ENCODE measurements at regions not wholly inside any gene's neighbourhood (a gene's known extent, or its start where the extent isn't known, plus 50 kb on each side); places are given as distances from the start of the nearest gene placed in this dataset.

DNA sequence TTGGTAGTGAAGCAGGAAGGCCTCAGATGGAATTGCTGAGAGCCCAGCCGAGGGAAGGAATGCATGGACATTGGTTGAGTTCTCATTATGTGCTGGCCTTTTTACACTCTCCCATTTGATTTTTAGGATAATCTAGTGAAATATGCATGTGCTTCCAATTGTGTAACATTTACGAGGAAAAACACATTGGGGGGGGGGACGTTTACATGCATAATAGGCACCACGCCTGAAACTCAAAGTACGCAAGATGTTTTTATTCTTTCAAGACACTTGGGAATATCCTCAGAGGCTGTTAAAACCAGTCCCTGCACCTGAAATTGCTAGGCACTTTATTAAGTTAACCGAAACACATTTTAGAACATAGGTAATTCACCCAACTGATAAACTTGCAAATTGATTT lies 118.5 kb upstream of the CDH4 start:
- no peak for DNase-seq

DNA sequence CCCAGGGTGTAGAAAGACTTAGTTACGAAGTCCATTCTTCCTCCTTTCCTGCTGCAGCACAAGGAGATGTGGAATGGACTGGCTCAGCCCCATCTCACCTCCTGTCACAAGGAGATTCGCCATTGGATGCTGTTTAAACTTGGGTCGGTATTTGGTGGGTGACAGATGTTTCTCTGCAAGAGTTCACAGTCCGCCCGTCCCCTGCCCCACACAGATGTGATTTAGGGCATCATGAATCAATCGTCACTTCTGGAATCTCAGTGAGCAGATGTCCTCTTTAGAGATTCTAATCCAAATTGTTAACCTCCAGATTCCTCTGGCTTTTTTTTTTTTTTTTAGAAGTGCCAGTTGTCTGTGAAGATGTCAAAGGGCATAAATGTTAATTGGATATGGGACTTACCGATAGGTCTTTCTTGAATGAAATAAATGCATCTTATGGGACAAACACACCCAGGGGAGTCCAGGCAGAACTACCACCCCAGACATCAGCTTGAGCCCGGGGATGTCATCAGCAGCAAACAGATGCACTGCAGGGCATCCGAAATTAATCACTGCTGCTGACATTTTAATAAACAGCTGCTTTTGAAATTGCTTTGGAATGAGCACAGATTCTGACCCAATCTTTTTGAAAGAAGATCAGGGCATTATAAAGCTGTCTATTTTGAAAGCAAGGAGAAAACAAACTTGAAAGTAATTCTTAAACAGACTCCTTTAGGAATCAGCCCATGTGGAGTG lies 117.6 kb upstream of the CDH4 start:
- DNase-seq, result no peak

DNA sequence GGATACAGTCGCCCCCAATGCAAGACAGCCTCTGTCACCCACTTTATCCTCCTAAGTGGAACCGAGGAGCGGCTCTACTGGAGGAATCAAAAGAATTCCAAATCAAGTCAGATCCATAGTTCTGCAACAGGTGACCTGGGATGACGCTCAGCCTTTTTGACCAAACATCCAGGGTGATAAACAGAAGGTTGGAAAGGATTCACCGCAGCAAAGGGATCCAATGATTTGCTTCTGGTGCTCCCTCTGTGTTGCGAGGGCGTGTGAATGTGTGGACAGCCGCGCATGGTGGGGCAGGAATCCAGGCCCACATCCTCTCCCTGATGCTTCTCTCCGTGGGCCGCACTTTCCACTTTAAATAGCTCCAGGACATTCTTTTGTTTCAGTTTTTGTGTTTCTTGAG lies 116.8 kb upstream of the CDH4 start:
- no peak for DNase-seq

- DNase-seq, result no peak
Observed at GRCh38 chr20:61135968-61136367, 116.1 kb upstream of the CDH4 start.

DNA sequence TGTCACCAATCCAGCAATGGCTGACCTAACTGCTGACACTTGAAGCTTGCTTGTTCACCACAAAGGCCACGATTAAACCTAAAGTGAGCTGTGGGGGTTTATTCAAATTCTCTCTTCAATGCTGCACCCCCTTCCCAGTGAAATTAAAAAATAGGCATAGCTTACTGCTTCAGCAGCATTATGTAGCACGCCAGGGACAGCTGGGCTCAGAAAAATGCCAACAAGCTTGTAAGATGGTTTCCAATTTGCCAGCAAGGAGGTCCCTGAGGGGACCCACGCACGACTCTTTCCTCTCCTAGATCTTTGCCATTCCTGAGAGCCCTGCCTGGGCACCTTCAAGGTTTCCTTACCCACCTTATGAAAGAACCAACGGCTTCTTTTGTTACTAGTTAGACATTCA lies 113.5 kb upstream of the CDH4 start:
- DNase-seq, result no peak

- no peak for DNase-seq
Observed at GRCh38 chr20:61139031-61139430, 113.0 kb upstream of the CDH4 start.

- DNase-seq, result no peak
Observed at GRCh38 chr20:61140576-61140975, 111.5 kb upstream of the CDH4 start.

DNA sequence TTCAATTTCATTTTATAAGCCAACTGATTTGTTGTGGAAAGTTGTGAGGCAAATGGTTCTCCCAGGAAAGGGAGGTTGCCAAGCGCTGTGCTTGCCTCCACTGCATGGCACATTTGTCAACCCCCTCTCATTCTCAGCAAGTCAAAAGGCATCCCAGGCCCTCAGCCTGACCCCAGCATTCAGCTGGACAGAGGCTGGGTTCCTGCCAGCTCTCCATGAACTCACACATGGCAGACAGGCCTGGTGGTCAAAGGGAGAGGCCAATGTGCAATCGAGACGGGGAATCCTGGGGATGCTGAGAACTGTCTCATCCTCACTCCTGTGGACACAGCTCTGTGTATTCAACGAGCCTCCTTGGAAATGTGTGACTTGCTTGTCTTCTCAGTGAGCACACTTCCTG lies 106.0 kb upstream of the CDH4 start:
- no peak for DNase-seq

GRCh38 chr20:61149636-61150035 lies 102.4 kb upstream of the CDH4 start:
- no peak for DNase-seq

DNA sequence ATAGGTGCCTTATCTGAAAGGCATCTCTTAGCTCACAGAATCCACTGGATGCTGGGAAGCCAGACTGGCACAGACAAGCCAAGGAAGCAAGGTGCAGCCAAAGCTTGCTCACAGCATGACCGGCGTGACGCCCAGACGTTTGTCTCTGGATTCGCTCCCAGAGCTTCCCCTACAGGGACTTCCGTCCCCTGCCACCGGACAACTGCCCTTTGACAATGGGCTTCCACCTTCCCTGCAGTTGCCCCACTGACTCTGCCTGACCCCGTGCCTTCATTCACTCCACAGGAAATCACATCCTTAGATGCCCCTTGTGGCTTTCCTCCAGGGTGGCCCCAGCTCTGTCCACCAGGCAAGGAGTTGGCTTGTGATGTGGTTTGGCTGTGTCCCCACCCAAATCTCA lies 94.8 kb upstream of the CDH4 start:
- no peak for DNase-seq

DNA sequence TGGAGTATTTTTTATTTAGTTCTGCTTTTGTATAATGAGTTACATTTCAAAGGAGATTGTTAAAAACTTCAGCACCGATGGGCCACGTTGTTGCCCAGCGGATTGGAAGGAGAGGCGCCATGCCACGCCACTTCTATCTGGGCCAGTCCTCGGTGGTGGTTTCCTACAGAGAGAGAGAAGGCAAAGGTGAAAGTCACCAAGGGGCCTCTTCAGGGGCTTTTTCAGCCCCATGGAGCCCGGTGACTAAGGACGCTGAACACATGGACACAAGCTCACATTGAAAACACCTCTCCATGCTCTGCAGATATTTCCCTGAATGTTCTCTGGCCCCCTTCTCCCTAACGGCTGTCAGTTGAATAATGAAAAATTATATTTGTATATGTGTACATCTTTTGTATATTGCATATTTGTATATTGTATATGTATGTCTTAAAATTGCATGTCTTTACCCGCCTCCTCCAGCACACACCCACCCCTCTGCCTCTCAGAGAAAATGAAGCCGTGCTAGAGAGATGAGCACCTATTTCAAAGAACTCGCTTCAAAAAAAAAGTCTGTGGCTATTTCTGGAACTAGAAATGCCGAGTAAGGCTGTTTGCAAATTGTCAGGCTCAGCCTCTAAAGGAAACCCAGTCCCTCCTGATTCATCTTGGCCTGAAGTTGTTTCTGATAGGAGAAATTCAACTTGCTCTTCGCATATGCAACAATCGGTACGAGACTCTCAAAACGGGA lies 91.9 kb upstream of the CDH4 start:
- DNase-seq, result no peak

DNA sequence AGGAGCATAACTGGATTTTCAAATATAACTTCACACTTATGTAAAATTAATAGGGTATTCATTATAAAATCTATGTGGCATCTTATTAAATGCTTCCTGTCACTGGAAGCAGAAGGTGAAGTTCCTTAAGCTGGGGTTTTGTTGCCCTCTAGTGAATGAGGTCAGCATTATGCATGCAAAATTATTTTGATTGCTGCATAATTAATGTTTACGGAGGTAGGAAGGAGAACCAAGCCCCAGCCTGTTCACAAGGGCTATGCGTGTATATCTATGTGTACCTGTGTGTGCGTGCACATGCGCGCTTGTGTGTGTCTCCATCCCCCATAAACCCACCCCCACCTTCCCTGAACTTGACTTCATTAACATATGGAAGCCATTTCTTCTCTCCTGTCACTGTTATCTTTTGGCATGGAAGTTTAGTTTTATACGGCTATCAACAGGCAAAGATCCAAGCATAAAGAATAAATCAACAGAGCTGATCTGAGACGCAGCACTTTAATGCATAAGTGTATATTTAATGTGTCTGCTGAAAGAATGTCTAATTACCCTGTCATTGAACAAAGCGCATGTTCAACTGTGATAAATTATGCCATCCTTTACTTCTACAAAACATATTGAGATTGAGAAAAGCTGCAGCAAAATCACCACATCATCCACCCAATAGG lies 90.2 kb upstream of the CDH4 start:
- DNase-seq, result no peak

DNA sequence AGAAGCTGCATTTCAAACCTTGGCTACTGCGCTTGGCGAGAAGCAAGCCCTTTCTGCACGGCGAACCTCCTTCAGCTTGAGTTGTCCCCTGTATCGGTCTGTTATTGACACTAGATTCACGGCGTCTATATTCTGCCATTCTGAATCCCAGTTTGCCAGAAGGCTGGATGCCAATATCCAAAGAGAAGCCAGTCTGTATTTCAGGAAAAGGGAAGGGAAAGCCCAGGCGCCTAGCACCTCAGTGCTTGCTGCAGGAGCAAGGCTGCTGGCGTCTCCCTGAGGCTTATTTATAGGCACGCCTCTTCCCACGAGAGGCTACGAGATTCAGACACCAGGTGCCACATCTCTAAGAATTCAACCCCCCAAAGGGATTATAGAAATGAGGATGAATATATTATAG lies 89.6 kb upstream of the CDH4 start:
- DNase-seq, result no peak

DNA sequence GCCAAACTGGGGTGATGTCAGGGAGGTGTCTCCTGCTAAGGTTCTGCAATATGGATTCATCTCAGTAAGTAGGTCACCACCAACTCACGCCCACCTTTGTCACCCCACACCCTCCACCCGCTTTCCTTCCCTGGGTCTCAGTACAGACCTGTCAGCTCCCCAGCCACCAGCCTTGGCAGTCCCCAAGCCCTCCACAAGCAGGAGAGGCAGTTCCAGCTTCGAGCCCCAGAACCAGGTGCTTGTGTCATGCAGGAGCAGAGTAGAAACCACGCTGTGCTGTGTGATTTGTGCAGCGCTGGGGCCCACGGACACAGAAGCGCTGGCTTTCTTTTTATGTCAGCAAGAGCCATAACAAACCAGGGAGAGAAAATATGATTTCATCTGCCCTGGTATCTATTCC lies 89.0 kb upstream of the CDH4 start:
- DNase-seq, result no peak

DNA sequence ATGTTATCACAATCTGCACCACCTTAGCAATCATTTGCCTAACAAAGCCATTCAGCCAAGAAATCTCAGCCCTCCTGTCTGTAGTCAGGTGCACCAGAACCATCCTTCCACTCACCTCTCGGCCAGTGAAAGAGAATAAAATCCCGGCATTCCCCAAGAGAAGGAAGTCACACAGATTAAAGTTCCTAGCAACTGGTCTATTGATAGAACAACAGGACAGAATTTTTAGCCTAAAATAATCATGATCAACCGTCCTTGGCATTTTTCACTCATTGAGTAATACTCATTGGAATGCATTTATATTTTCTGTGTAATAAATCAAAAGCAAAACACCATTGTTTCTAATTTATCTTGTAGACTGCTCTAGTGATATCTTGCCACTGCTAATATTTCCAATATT lies 85.7 kb upstream of the CDH4 start:
- DNase-seq, result no peak

- no peak for DNase-seq
Observed at GRCh38 chr20:61168605-61169004, 83.5 kb upstream of the CDH4 start.

GRCh38 chr20:61169874-61170273 lies 82.2 kb upstream of the CDH4 start:
- no peak for DNase-seq

DNA sequence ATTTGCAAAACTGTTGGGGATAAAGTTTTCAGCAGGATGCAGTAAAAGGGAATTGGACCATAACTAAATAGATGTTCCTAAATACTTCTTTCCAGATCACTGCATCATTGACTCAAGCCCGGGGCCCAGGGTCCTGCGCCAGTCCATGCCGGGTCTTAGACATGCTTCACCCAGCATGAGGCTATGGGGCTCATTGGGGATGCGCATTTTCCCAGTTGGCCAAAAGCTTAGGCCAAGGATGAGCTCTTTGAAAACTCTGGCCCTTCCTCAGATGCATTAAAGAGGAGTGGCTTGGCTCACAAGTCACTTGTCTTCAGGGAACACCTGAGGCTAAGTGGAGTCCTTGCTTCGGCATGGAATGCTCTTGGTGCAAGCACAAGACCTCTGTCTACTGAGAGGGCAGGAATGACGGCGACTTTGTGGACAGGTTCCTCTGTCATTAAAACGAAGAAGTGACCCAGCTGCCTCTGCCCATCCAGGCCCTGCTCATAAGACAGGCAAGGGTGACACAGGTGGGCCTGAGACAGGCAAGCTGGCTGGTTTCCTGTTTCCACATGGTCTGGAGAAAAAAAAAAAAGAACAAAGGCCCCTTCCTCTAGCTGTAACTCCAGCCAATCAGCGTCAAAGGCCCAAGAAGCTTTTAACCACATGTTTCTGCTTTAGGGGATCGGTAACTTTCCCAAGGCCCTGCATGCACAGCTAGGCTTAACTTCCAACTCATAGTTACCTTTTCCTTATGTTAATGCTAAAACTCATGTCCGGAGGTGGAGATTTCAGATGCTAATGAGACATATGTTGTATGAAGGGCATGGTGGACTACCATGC lies 81.4 kb upstream of the CDH4 start:
- DNase-seq, result no peak

DNA sequence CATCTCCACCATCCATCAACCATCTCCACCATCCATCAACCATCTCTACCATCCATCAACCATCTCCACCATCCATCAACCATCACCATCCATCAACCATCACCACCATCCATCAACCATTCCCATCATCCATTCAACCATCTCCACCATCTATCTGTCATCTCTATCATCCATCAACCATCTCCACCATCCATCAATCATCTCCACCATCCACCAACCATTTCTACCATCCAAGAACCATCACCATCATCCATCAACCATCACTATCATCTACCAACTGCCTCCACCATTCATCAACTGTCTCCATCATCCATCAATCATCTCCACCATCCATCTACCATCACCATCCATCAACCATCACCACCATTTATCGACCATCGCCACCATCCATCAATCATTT lies 78.8 kb upstream of the CDH4 start:
- no peak for DNase-seq

- no peak for DNase-seq
Observed at GRCh38 chr20:61173961-61174725, 77.9 kb upstream of the CDH4 start.

- no peak for DNase-seq
Observed at GRCh38 chr20:61176874-61177273, 75.2 kb upstream of the CDH4 start.

GRCh38 chr20:61178551-61179071 lies 73.5 kb upstream of the CDH4 start:
- no peak for DNase-seq

Measured in inflammatory macrophage (primary cell).